ENCODE measurements at regions not wholly inside any gene's neighbourhood (a gene's known extent, or its start where the extent isn't known, plus 50 kb on each side); places are given as distances from the start of the nearest gene placed in this dataset.

GRCh38 chr5:119945691-119946090, 316.3 kb downstream of the FAM170A start:
- Histone ChIP-seq H3K79me2 (ENCODE audit: control insufficient read depth, low read length) (no peaks in the 10 kb centered on the region), H3K4me3 (ENCODE audit: low read length) (no peak overlapping the region), H4K20me1 (ENCODE audit: control insufficient read depth, insufficient read depth, low read depth, low read length) (no peaks in the 10 kb centered on the region), H3K36me3 (ENCODE audit: control insufficient read depth, low read length) (no peaks in the 10 kb centered on the region), H3K9me3 (ENCODE audit: control insufficient read depth, insufficient read depth, low read length) (no peaks in the 10 kb centered on the region), H3F3A (ENCODE audit: control insufficient read depth, insufficient read depth) (no peaks in the 10 kb centered on the region), H3K27ac (ENCODE audit: low read depth, low read length) (no peak overlapping the region), H3K27me3 (ENCODE audit: control insufficient read depth, low read length) (no peaks in the 10 kb centered on the region), H3K9me2 (replicated peaks; ENCODE audit: control insufficient read depth, low read length) (no peaks in the 10 kb centered on the region), H3K4me1 (ENCODE audit: control insufficient read depth, low read length) (no peaks in the 10 kb centered on the region), H3K4me2 (ENCODE audit: low read length) (no peak overlapping the region)
- TF ChIP-seq CTCF (IDR thresholded peaks at IDR 0.05; ENCODE audit: low read depth, low read length, poor library complexity, severe bottlenecking) (no peak), EZH2phosphoT487 (IDR thresholded peaks at IDR 0.05; ENCODE audit: borderline replicate concordance, low read length) (no peak)

- Histone ChIP-seq H3K4me2 (ENCODE audit: low read length) (no peak overlapping the region), H3K4me3 (ENCODE audit: low read length) (no peak overlapping the region), H3F3A (ENCODE audit: control insufficient read depth, insufficient read depth) (no peaks in the 10 kb centered on the region), H3K27ac (ENCODE audit: low read depth, low read length) (no peak overlapping the region), H3K27me3 (ENCODE audit: control insufficient read depth, low read length) (no peaks in the 10 kb centered on the region), H3K9me2 (replicated peaks; ENCODE audit: control insufficient read depth, low read length) (no peaks in the 10 kb centered on the region), H3K9me3 (ENCODE audit: control insufficient read depth, insufficient read depth, low read length) (no peaks in the 10 kb centered on the region), H3K79me2 (ENCODE audit: control insufficient read depth, low read length) (no peaks in the 10 kb centered on the region), H4K20me1 (ENCODE audit: control insufficient read depth, insufficient read depth, low read depth, low read length) (no peaks in the 10 kb centered on the region), H3K36me3 (ENCODE audit: control insufficient read depth, low read length) (no peaks in the 10 kb centered on the region), H3K4me1 (ENCODE audit: control insufficient read depth, low read length) (no peaks in the 10 kb centered on the region)
- TF ChIP-seq EZH2phosphoT487 (IDR thresholded peaks at IDR 0.05; ENCODE audit: borderline replicate concordance, low read length) (no peak), CTCF (IDR thresholded peaks at IDR 0.05; ENCODE audit: low read depth, low read length, poor library complexity, severe bottlenecking) (no peak)
These were observed 318.8 kb downstream of the FAM170A start for GRCh38 chr5:119948162-119948561.

- Histone ChIP-seq H4K20me1 (ENCODE audit: control insufficient read depth, insufficient read depth, low read depth, low read length) (no peaks in the 10 kb centered on the region), H3F3A (ENCODE audit: control insufficient read depth, insufficient read depth) (no peaks in the 10 kb centered on the region), H3K27ac (ENCODE audit: low read depth, low read length) (no peak overlapping the region), H3K9me3 (ENCODE audit: control insufficient read depth, insufficient read depth, low read length) (no peaks in the 10 kb centered on the region), H3K36me3 (ENCODE audit: control insufficient read depth, low read length) (no peaks in the 10 kb centered on the region), H3K4me3 (ENCODE audit: low read length) (no peak overlapping the region), H3K27me3 (ENCODE audit: control insufficient read depth, low read length) (no peaks in the 10 kb centered on the region), H3K4me1 (ENCODE audit: control insufficient read depth, low read length) (no peaks in the 10 kb centered on the region), H3K79me2 (ENCODE audit: control insufficient read depth, low read length) (no peaks in the 10 kb centered on the region), H3K4me2 (ENCODE audit: low read length) (no peak overlapping the region), H3K9me2 (replicated peaks; ENCODE audit: control insufficient read depth, low read length) (no peaks in the 10 kb centered on the region)
- no peak for TF ChIP-seq EZH2phosphoT487 (IDR thresholded peaks at IDR 0.05; ENCODE audit: borderline replicate concordance, low read length)
- TF ChIP-seq CTCF (IDR thresholded peaks at IDR 0.05; ENCODE audit: low read depth, low read length, poor library complexity, severe bottlenecking), result no peak
These were observed 320.2 kb downstream of the FAM170A start for GRCh38 chr5:119949426-119949999.

Measured in DOHH2 (cell line).